ENCODE measurements at regions not wholly inside any gene's neighbourhood (a gene's known extent, or its start where the extent isn't known, plus 50 kb on each side); places are given as distances from the start of the nearest gene placed in this dataset.
"Not testable (repeated sequence)": the region's sequence is repeated elsewhere in the genome, so short reads cannot be mapped to it uniquely, and the experiment has no call there.

DNA sequence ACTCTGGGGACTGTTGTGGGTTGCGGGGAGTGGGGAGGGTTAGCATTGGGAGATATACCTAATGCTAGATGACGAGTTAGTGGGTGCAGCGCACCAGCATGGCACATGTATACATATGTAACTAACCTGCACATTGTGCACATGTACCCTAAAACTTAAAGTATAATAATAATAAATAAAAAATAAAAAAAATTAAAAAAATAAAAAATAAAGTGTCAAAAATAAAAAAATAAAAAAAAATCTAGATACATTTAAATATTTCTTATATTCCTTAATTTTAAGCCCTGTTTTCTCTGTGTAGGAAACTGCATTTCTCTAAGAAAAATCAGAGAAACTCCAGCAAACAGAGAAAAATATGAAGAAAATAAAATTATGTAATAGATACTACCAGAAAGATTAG lies 52.2 kb upstream of the SGO1 start:
- TF ChIP-seq, protein P1, sequence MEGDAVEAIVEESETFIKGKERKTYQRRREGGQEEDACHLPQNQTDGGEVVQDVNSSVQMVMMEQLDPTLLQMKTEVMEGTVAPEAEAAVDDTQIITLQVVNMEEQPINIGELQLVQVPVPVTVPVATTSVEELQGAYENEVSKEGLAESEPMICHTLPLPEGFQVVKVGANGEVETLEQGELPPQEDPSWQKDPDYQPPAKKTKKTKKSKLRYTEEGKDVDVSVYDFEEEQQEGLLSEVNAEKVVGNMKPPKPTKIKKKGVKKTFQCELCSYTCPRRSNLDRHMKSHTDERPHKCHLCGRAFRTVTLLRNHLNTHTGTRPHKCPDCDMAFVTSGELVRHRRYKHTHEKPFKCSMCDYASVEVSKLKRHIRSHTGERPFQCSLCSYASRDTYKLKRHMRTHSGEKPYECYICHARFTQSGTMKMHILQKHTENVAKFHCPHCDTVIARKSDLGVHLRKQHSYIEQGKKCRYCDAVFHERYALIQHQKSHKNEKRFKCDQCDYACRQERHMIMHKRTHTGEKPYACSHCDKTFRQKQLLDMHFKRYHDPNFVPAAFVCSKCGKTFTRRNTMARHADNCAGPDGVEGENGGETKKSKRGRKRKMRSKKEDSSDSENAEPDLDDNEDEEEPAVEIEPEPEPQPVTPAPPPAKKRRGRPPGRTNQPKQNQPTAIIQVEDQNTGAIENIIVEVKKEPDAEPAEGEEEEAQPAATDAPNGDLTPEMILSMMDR (IDR thresholded peaks at IDR 0.05 in 8 of 11, conservative IDR thresholded peaks at IDR 0.05 in 3 of 11): not testable (repeated sequence)
- TF ChIP-seq POLR2AphosphoS5 (IDR thresholded peaks at IDR 0.05): not testable (repeated sequence)

Measured in spleen (tissue), 7 donors.